GM23338 (cell line): ENCODE measurements at regions not wholly inside any gene's neighbourhood (a gene's known extent, or its start where the extent isn't known, plus 50 kb on each side); places are given as distances from the start of the nearest gene placed in this dataset.

Experiments used
- ATAC-seq: fragments of 200-7000 bp; cut with Tn5 transposase; 3 replicates; pipeline ENCODE4 v1.9.1; 2020
- DNase-seq: peaks from one replicate; pipeline ENCODE4 v3.0.0-alpha.2; 2015; ENCODE audit warnings: low spot score
- H2AFZ ChIP-seq: fragments of 200-600 bp; sonication (generic); 2 replicates; pipeline ENCODE4 v1.8.0; 2016; ENCODE audit warnings: antibody characterized with exemption, mild to moderate bottlenecking, moderate library complexity
- H3F3A ChIP-seq: fragments of 200-600 bp; sonication (generic); replicated peaks from 2 replicates; pipeline ENCODE4 v1.8.0; 2017; ENCODE audit warnings: antibody characterized with exemption, mixed run types, low read depth
- H3K27ac ChIP-seq: fragments of 200-600 bp; sonication (generic); 2 replicates; pipeline ENCODE4 v1.6.1; 2016; ENCODE audit warnings: low read depth
- H3K27me3 ChIP-seq: fragments of 200-600 bp; sonication (generic); 2 replicates; pipeline ENCODE4 v1.8.0; 2016; ENCODE audit warnings: mild to moderate bottlenecking, mixed run types, moderate library complexity; ENCODE audit not compliant: insufficient read depth
- H3K36me3 ChIP-seq: fragments of 200-600 bp; sonication (generic); 2 replicates; pipeline ENCODE4 v1.8.0; 2016; ENCODE audit warnings: mild to moderate bottlenecking; ENCODE audit not compliant: insufficient read depth
- H3K4me1 ChIP-seq: fragments of 200-600 bp; sonication (generic); 2 replicates; pipeline ENCODE4 v1.8.0; 2016; ENCODE audit warnings: mild to moderate bottlenecking, moderate library complexity; ENCODE audit not compliant: insufficient read depth
- H3K4me2 ChIP-seq: fragments of 200-600 bp; sonication (generic); 2 replicates; pipeline ENCODE4 v1.7.1; 2017; ENCODE audit warnings: mixed run types
- H3K4me3 ChIP-seq: fragments of 200-600 bp; sonication (generic); 2 replicates; pipeline ENCODE4 v1.6.1; 2016; ENCODE audit warnings: mixed run types
- H3K79me2 ChIP-seq: fragments of 200-600 bp; sonication (generic); replicated peaks from 2 replicates; pipeline ENCODE4 v1.8.0; 2017; ENCODE audit warnings: mild to moderate bottlenecking; ENCODE audit not compliant: insufficient read depth
- H3K9me2 ChIP-seq: fragments of 200-600 bp; sonication (generic); 2 replicates; pipeline ENCODE4 v1.8.0; 2017; ENCODE audit not compliant: insufficient read depth
- H4K20me1 ChIP-seq: fragments of 200-600 bp; sonication (generic); replicated peaks from 2 replicates; pipeline ENCODE4 v1.8.0; 2017; ENCODE audit warnings: mild to moderate bottlenecking; ENCODE audit not compliant: insufficient read depth
- H3K27ac Mint-ChIP-seq: 2 replicates; pipeline ENCODE4 v1.8.0; 2020; ENCODE audit warnings: inconsistent platforms, mild to moderate bottlenecking, moderate library complexity, mixed read lengths
- H3K27me3 Mint-ChIP-seq: 3 replicates; pipeline ENCODE4 v1.8.0; 2022; ENCODE audit warnings: low read depth, mild to moderate bottlenecking, moderate library complexity, mixed read lengths, inconsistent platforms; ENCODE audit not compliant: insufficient read depth, poor library complexity
- H3K36me3 Mint-ChIP-seq: 3 replicates; pipeline ENCODE4 v1.8.0; 2021; ENCODE audit warnings: low read depth, mild to moderate bottlenecking, inconsistent platforms, moderate library complexity, mixed read lengths
- H3K4me1 Mint-ChIP-seq: 3 replicates; pipeline ENCODE4 v1.8.0; 2020; ENCODE audit warnings: mild to moderate bottlenecking, inconsistent platforms, mixed read lengths
- H3K4me3 Mint-ChIP-seq: 3 replicates; pipeline ENCODE4 v1.8.0; 2021; ENCODE audit warnings: moderate library complexity, mild to moderate bottlenecking, inconsistent platforms, mixed read lengths
- H3K9me3 Mint-ChIP-seq: 3 replicates; pipeline ENCODE4 v1.8.0; 2020; ENCODE audit warnings: moderate library complexity, mild to moderate bottlenecking, inconsistent platforms, mixed read lengths
- EZH2 ChIP-seq: fragments of 200-600 bp; sonication (generic); IDR thresholded peaks from one replicate; pipeline ENCODE4 v1.8.0; 2017; ENCODE audit warnings: antibody characterized with exemption, mild to moderate bottlenecking, low read depth; ENCODE audit not compliant: unreplicated experiment
- EZH2phosphoT487 ChIP-seq: fragments of 200-600 bp; sonication (generic); IDR thresholded peaks from one replicate; pipeline ENCODE4 v1.8.1; 2018; ENCODE audit warnings: antibody characterized with exemption; ENCODE audit not compliant: unreplicated experiment
- JUNB ChIP-seq: IDR thresholded peaks from one replicate; pipeline ENCODE4 v1.6.1; 2016; ENCODE audit warnings: antibody characterized with exemption; ENCODE audit not compliant: unreplicated experiment
- POLR2AphosphoS5 ChIP-seq: IDR thresholded peaks from 2 replicates; pipeline ENCODE4 v1.6.1; 2016; ENCODE audit warnings: antibody characterized with exemption, low read depth
- REST ChIP-seq: IDR thresholded peaks from one replicate; pipeline ENCODE4 v1.6.1; 2018; ENCODE audit warnings: antibody characterized with exemption; ENCODE audit not compliant: unreplicated experiment
- ZNF114 ChIP-seq: fragments of 250-450 bp; sonication (Bioruptor Pico); IDR thresholded peaks from 2 replicates; pipeline ENCODE4 v1.5.0; 2020; ENCODE audit warnings: mild to moderate bottlenecking, moderate library complexity
- TF ChIP-seq, protein P1 (sequence below), 2 experiments: fragments of 200-600 bp in 1 of 2; sonication (generic) in 1 of 2; conservative IDR thresholded peaks; 2 replicates each; pipeline versions ENCODE4 v1.5.1 to v1.6.1; 2016 to 2017; ENCODE audit warnings: antibody characterized with exemption in 2 of 2, low read depth in 2 of 2, mild to moderate bottlenecking in 2 of 2, moderate library complexity in 1 of 2
- TF ChIP-seq, protein P2 (sequence below): fragments of 250-450 bp; sonication (Bioruptor Pico); IDR thresholded peaks from 2 replicates; pipeline ENCODE4 v1.5.0; 2020; ENCODE audit warnings: mild to moderate bottlenecking, moderate library complexity

- peaks cover 3% of the 10 kb centered on the region for H3K27me3 Mint-ChIP-seq
- no peaks in the 10 kb centered on the region for H4K20me1 ChIP-seq
- no peaks in the 10 kb centered on the region for H3K27me3 ChIP-seq
- H3K9me2 ChIP-seq, result no peaks in the 10 kb centered on the region
- H3K4me3 Mint-ChIP-seq, result no peak overlapping the region
- peaks cover 25% of the 10 kb centered on the region for H3K4me1 ChIP-seq
- H3K27ac Mint-ChIP-seq, result no peak overlapping the region
- no peak overlapping the region for H3K27ac ChIP-seq
- TF ChIP-seq EZH2 (no peak), EZH2phosphoT487 (no peak), POLR2AphosphoS5 (no peak), JUNB (no peak), ZNF114 (CRISPR knock-in tag) (no peak)
- TF ChIP-seq, protein P1, sequence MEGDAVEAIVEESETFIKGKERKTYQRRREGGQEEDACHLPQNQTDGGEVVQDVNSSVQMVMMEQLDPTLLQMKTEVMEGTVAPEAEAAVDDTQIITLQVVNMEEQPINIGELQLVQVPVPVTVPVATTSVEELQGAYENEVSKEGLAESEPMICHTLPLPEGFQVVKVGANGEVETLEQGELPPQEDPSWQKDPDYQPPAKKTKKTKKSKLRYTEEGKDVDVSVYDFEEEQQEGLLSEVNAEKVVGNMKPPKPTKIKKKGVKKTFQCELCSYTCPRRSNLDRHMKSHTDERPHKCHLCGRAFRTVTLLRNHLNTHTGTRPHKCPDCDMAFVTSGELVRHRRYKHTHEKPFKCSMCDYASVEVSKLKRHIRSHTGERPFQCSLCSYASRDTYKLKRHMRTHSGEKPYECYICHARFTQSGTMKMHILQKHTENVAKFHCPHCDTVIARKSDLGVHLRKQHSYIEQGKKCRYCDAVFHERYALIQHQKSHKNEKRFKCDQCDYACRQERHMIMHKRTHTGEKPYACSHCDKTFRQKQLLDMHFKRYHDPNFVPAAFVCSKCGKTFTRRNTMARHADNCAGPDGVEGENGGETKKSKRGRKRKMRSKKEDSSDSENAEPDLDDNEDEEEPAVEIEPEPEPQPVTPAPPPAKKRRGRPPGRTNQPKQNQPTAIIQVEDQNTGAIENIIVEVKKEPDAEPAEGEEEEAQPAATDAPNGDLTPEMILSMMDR (conservative IDR thresholded peaks at IDR 0.05; ENCODE audit: low read depth in 2 of 2), result no peak
- no peak for DNase-seq
- H3K4me2 ChIP-seq, result no peak overlapping the region
- no peaks in the 10 kb centered on the region for H3K36me3 Mint-ChIP-seq
- H3F3A ChIP-seq, result no peaks in the 10 kb centered on the region
- H3K9me3 Mint-ChIP-seq, result no peaks in the 10 kb centered on the region
- H3K36me3 ChIP-seq, result no peaks in the 10 kb centered on the region
- no peaks in the 10 kb centered on the region for H3K79me2 ChIP-seq
- H3K4me3 ChIP-seq, result no peak overlapping the region
- H3K4me1 Mint-ChIP-seq, result peaks cover 24% of the 10 kb centered on the region
- H2AFZ ChIP-seq, result no peak overlapping the region
- ATAC-seq, result no peak
These were observed 101.5 kb upstream of the ADAMTS3 start for GRCh38 chr4:72670521-72670920.

GRCh38 chr4:72666910-72667309 is 97.9 kb upstream of the ADAMTS3 start:
- peak; percentile 99 for ATAC-seq
- no peak overlapping the region for H3K4me3 ChIP-seq
- no peaks in the 10 kb centered on the region for H3K36me3 Mint-ChIP-seq
- TF ChIP-seq, protein P2, sequence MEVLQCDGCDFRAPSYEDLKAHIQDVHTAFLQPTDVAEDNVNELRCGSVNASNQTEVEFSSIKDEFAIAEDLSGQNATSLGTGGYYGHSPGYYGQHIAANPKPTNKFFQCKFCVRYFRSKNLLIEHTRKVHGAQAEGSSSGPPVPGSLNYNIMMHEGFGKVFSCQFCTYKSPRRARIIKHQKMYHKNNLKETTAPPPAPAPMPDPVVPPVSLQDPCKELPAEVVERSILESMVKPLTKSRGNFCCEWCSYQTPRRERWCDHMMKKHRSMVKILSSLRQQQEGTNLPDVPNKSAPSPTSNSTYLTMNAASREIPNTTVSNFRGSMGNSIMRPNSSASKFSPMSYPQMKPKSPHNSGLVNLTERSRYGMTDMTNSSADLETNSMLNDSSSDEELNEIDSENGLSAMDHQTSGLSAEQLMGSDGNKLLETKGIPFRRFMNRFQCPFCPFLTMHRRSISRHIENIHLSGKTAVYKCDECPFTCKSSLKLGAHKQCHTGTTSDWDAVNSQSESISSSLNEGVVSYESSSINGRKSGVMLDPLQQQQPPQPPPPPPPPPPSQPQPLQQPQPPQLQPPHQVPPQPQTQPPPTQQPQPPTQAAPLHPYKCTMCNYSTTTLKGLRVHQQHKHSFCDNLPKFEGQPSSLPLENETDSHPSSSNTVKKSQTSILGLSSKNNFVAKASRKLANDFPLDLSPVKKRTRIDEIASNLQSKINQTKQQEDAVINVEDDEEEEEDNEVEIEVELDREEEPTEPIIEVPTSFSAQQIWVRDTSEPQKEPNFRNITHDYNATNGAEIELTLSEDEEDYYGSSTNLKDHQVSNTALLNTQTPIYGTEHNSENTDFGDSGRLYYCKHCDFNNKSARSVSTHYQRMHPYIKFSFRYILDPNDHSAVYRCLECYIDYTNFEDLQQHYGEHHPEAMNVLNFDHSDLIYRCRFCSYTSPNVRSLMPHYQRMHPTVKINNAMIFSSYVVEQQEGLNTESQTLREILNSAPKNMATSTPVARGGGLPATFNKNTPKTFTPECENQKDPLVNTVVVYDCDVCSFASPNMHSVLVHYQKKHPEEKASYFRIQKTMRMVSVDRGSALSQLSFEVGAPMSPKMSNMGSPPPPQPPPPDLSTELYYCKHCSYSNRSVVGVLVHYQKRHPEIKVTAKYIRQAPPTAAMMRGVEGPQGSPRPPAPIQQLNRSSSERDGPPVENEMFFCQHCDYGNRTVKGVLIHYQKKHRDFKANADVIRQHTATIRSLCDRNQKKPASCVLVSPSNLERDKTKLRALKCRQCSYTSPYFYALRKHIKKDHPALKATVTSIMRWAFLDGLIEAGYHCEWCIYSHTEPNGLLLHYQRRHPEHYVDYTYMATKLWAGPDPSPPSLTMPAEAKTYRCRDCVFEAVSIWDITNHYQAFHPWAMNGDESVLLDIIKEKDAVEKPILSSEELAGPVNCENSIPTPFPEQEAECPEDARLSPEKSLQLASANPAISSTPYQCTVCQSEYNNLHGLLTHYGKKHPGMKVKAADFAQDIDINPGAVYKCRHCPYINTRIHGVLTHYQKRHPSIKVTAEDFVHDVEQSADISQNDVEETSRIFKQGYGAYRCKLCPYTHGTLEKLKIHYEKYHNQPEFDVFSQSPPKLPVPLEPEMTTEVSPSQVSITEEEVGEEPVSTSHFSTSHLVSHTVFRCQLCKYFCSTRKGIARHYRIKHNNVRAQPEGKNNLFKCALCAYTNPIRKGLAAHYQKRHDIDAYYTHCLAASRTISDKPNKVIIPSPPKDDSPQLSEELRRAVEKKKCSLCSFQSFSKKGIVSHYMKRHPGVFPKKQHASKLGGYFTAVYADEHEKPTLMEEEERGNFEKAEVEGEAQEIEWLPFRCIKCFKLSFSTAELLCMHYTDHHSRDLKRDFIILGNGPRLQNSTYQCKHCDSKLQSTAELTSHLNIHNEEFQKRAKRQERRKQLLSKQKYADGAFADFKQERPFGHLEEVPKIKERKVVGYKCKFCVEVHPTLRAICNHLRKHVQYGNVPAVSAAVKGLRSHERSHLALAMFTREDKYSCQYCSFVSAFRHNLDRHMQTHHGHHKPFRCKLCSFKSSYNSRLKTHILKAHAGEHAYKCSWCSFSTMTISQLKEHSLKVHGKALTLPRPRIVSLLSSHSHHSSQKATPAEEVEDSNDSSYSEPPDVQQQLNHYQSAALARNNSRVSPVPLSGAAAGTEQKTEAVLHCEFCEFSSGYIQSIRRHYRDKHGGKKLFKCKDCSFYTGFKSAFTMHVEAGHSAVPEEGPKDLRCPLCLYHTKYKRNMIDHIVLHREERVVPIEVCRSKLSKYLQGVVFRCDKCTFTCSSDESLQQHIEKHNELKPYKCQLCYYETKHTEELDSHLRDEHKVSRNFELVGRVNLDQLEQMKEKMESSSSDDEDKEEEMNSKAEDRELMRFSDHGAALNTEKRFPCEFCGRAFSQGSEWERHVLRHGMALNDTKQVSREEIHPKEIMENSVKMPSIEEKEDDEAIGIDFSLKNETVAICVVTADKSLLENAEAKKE (CRISPR knock-in tag), result 0 out of 2 replicates have a peak, but pooled peaks have one; percentile 15
- no peak for TF ChIP-seq REST
- TF ChIP-seq, protein P1 (conservative IDR thresholded peaks at IDR 0.05; ENCODE audit: low read depth in 2 of 2), result no peak

More at GRCh38 chr4:72666910-72667309, 97.9 kb upstream of the ADAMTS3 start:
- Histone ChIP-seq H3K4me2 (peak overlapping the region; percentile 10; the same call in 1 of the 2 replicates), H3K9me2 (no peaks in the 10 kb centered on the region), H3K79me2 (no peaks in the 10 kb centered on the region), H3K36me3 (no peaks in the 10 kb centered on the region), H3K27me3 (no peaks in the 10 kb centered on the region), H3K4me1 (peaks cover 55% of the 10 kb centered on the region), H4K20me1 (no peaks in the 10 kb centered on the region), H3K27ac (no peak overlapping the region; the same call in 1 of the 2 replicates), H2AFZ (no peak overlapping the region), H3F3A (no peaks in the 10 kb centered on the region)
- DNase-seq, result peak; percentile 92
- H3K4me3 Mint-ChIP-seq, result peak overlapping the region; percentile 29; the same call in 1 of the 3 replicates
- peak overlapping the region; percentile 74 for H3K27ac Mint-ChIP-seq
- no peaks in the 10 kb centered on the region for H3K9me3 Mint-ChIP-seq
- no peaks in the 10 kb centered on the region for H3K27me3 Mint-ChIP-seq
- peaks cover 49% of the 10 kb centered on the region for H3K4me1 Mint-ChIP-seq
